GM06990 (cell line): ENCODE measurements at regions not wholly inside any gene's neighbourhood (a gene's known extent, or its start where the extent isn't known, plus 50 kb on each side); places are given as distances from the start of the nearest gene placed in this dataset.

Experiments used
- DNase-seq: peaks from one replicate; pipeline ENCODE4 v3.0.0-alpha.2; 2011; ENCODE audit not compliant: insufficient read length; ENCODE audit errors: extremely low read depth
- H3K27me3 ChIP-seq: replicated peaks from 2 replicates; pipeline ENCODE4 v1.6.0; 2011; ENCODE audit warnings: low read length; ENCODE audit not compliant: control insufficient read depth, insufficient read depth
- H3K36me3 ChIP-seq: 2 replicates; pipeline ENCODE4 v1.5.1; 2011; ENCODE audit warnings: low read length; ENCODE audit not compliant: control insufficient read depth, insufficient read depth
- H3K4me3 ChIP-seq: replicated peaks from 2 replicates; pipeline ENCODE4 v1.5.1; 2011; ENCODE audit warnings: low read depth, mild to moderate bottlenecking, control low read depth, low read length
- CTCF ChIP-seq: IDR thresholded peaks from 2 replicates; pipeline ENCODE4 v1.5.1; 2011; ENCODE audit warnings: low read length, control low read depth, mild to moderate bottlenecking, inconsistent platforms; ENCODE audit not compliant: insufficient read depth, poor library complexity, severe bottlenecking

- TF ChIP-seq CTCF: no peak
- no peaks in the 10 kb centered on the region for H3K36me3 ChIP-seq
- no peak for DNase-seq
- H3K27me3 ChIP-seq: no peaks in the 10 kb centered on the region
- H3K4me3 ChIP-seq: no peak overlapping the region
Observed at GRCh38 chr9:80387828-80388227, 816.1 kb downstream of the TLE4 start.

GRCh38 chr9:80385246-80385645 lies 813.5 kb downstream of the TLE4 start:
- no peaks in the 10 kb centered on the region for H3K27me3 ChIP-seq
- H3K4me3 ChIP-seq: no peak overlapping the region
- no peak for DNase-seq
- no peak for TF ChIP-seq CTCF
- H3K36me3 ChIP-seq: no peaks in the 10 kb centered on the region

- H3K27me3 ChIP-seq: no peaks in the 10 kb centered on the region
- TF ChIP-seq CTCF: no peak
- no peaks in the 10 kb centered on the region for H3K36me3 ChIP-seq
- H3K4me3 ChIP-seq: no peak overlapping the region
- DNase-seq: no peak
Observed at GRCh38 chr9:80383331-80383730, 811.6 kb downstream of the TLE4 start.

- H3K36me3 ChIP-seq: no peaks in the 10 kb centered on the region
- TF ChIP-seq CTCF: no peak
- DNase-seq: no peak
- H3K27me3 ChIP-seq: no peaks in the 10 kb centered on the region
- H3K4me3 ChIP-seq: no peak overlapping the region
Observed at GRCh38 chr9:80382211-80382891, 810.6 kb downstream of the TLE4 start.

GRCh38 chr9:80380301-80380700 lies 808.5 kb downstream of the TLE4 start:
- no peak for DNase-seq
- Histone ChIP-seq H3K36me3 (no peaks in the 10 kb centered on the region), H3K4me3 (no peak overlapping the region), H3K27me3 (no peaks in the 10 kb centered on the region)
- no peak for TF ChIP-seq CTCF

GRCh38 chr9:80378669-80379293 lies 807.0 kb downstream of the TLE4 start:
- Histone ChIP-seq H3K27me3 (no peaks in the 10 kb centered on the region), H3K36me3 (no peaks in the 10 kb centered on the region), H3K4me3 (no peak overlapping the region)
- no peak for TF ChIP-seq CTCF
- no peak for DNase-seq
